Posterior cingulate gyrus (tissue), 11 donors: ENCODE measurements at regions not wholly inside any gene's neighbourhood (a gene's known extent, or its start where the extent isn't known, plus 50 kb on each side); places are given as distances from the start of the nearest gene placed in this dataset.

Experiments
- DNase-seq, 10 donors: peaks; one replicate each; pipeline versions ENCODE4 v3.0.0 to v3.0.0-alpha.2; 2020 to 2021; ENCODE audit warnings: mixed read lengths in 3 of 10
- intact Hi-C: fragments of 100-400 bp; cut with DNase I; formaldehyde crosslinking; loops from one replicate; pipeline ENCODE4 v1.15.1; 2023

GRCh38 chr16:54526916-54527315 is 240.3 kb upstream of the IRX3 start:
- intact Hi-C loops = no loop called here
- no peak for DNase-seq

GRCh38 chr16:54526087-54526486 is 239.5 kb upstream of the IRX3 start:
- intact Hi-C loops = no loop called here
- DNase-seq = no peak

GRCh38 chr16:54525104-54525503 is 238.5 kb upstream of the IRX3 start:
- intact Hi-C loops = no loop called here
- DNase-seq = no peak

- DNase-seq = no peak
- intact Hi-C loops = no loop called here
These were observed 236.0 kb upstream of the IRX3 start for GRCh38 chr16:54522584-54522983.

GRCh38 chr16:54521327-54521726 is 234.7 kb upstream of the IRX3 start:
- intact Hi-C loops = no loop called here
- no peak for DNase-seq

- intact Hi-C loops = no loop called here
- DNase-seq = no peak
These were observed 232.6 kb upstream of the IRX3 start for GRCh38 chr16:54519161-54519695.

GRCh38 chr16:54517181-54517580 is 230.6 kb upstream of the IRX3 start:
- no peak for DNase-seq
- intact Hi-C loops = no loop called here

- intact Hi-C loops = no loop called here
- no peak for DNase-seq
These were observed 225.9 kb upstream of the IRX3 start for GRCh38 chr16:54512467-54512995.

GRCh38 chr16:54511222-54511731 is 224.7 kb upstream of the IRX3 start:
- intact Hi-C loops = no loop called here

GRCh38 chr16:54510685-54511221 is 224.2 kb upstream of the IRX3 start:
- intact Hi-C loops = no loop called here
- DNase-seq = no peak

More at GRCh38 chr16:54511222-54511731, 224.7 kb upstream of the IRX3 start:
- DNase-seq = no peak

- DNase-seq = no peak
- intact Hi-C loops = no loop called here
These were observed 222.9 kb upstream of the IRX3 start for GRCh38 chr16:54509456-54509855.

GRCh38 chr16:54508351-54508750 is 221.8 kb upstream of the IRX3 start:
- no peak for DNase-seq
- intact Hi-C loops = no loop called here

- intact Hi-C loops = no loop called here
- no peak for DNase-seq
These were observed 220.3 kb upstream of the IRX3 start for GRCh38 chr16:54506741-54507500.

GRCh38 chr16:54506214-54506580 is 219.6 kb upstream of the IRX3 start:
- intact Hi-C loops = no loop called here

GRCh38 chr16:54505549-54506213 is 219.1 kb upstream of the IRX3 start:
- intact Hi-C loops = no loop called here
- no peak for DNase-seq

More at GRCh38 chr16:54506214-54506580, 219.6 kb upstream of the IRX3 start:
- no peak for DNase-seq

GRCh38 chr16:54504372-54504771 is 217.8 kb upstream of the IRX3 start:
- intact Hi-C loops = no loop called here
- no peak for DNase-seq

GRCh38 chr16:54503856-54504219 is 217.3 kb upstream of the IRX3 start:
- no peak for DNase-seq
- intact Hi-C loops = no loop called here

GRCh38 chr16:54503011-54503855 is 216.6 kb upstream of the IRX3 start:
- no peak for DNase-seq

GRCh38 chr16:54501797-54502196 is 215.2 kb upstream of the IRX3 start:
- no peak for DNase-seq
- intact Hi-C loops = no loop called here

More at GRCh38 chr16:54503011-54503855, 216.6 kb upstream of the IRX3 start:
- intact Hi-C loops = no loop called here

- intact Hi-C loops = no loop called here
These were observed 207.0 kb upstream of the IRX3 start for GRCh38 chr16:54493594-54493993.

More at GRCh38 chr16:54493594-54493993, 207.0 kb upstream of the IRX3 start:
- no peak for DNase-seq
